22Rv1 (cell line): ENCODE measurements at regions not wholly inside any gene's neighbourhood (a gene's known extent, or its start where the extent isn't known, plus 50 kb on each side); places are given as distances from the start of the nearest gene placed in this dataset.

Experiments
- CTCF ChIP-seq: fragments of 450-650 bp; IDR thresholded peaks from 2 replicates; pipeline ENCODE4 v1.5.1; 2017; ENCODE audit warnings: mild to moderate bottlenecking
- ZFX ChIP-seq: fragments of 450-650 bp; IDR thresholded peaks from 2 replicates; pipeline ENCODE4 v1.6.1; 2017; ENCODE audit warnings: antibody characterized with exemption, borderline replicate concordance

- TF ChIP-seq CTCF (no peak), ZFX (no peak)
Measured at GRCh38 chr16:64184156-64184555, 937.7 kb downstream of the CDH11 start.
